Nephron progenitor cell (in vitro differentiated cells): ENCODE measurements at regions not wholly inside any gene's neighbourhood (a gene's known extent, or its start where the extent isn't known, plus 50 kb on each side); places are given as distances from the start of the nearest gene placed in this dataset.

Experiments used
- DNase-seq: peaks from one replicate; pipeline ENCODE4 v3.0.0; 2021
- H3K27ac Mint-ChIP-seq: 2 replicates; pipeline ENCODE4 v1.8.0; 2021; ENCODE audit warnings: mild to moderate bottlenecking, moderate library complexity, mixed read lengths
- H3K27me3 Mint-ChIP-seq: 2 replicates; pipeline ENCODE4 v1.8.0; 2021; ENCODE audit warnings: mild to moderate bottlenecking, low read depth, mixed read lengths; ENCODE audit not compliant: poor library complexity
- H3K36me3 Mint-ChIP-seq: 2 replicates; pipeline ENCODE4 v1.8.0; 2021; ENCODE audit warnings: low read depth, mixed read lengths
- H3K4me1 Mint-ChIP-seq: 2 replicates; pipeline ENCODE4 v1.8.0; 2021; ENCODE audit warnings: mixed read lengths
- H3K4me3 Mint-ChIP-seq: 2 replicates; pipeline ENCODE4 v1.8.0; 2021; ENCODE audit warnings: mild to moderate bottlenecking, moderate library complexity, mixed read lengths
- H3K9me3 Mint-ChIP-seq: 2 replicates; pipeline ENCODE4 v1.8.0; 2021; ENCODE audit warnings: mild to moderate bottlenecking, moderate library complexity, mixed read lengths
- TF ChIP-seq, protein P1 (sequence below): fragments of 200-600 bp; sonication (generic); IDR thresholded peaks from 2 replicates; pipeline ENCODE4 v1.5.0; 2021; ENCODE audit warnings: antibody characterized with exemption

DNA sequence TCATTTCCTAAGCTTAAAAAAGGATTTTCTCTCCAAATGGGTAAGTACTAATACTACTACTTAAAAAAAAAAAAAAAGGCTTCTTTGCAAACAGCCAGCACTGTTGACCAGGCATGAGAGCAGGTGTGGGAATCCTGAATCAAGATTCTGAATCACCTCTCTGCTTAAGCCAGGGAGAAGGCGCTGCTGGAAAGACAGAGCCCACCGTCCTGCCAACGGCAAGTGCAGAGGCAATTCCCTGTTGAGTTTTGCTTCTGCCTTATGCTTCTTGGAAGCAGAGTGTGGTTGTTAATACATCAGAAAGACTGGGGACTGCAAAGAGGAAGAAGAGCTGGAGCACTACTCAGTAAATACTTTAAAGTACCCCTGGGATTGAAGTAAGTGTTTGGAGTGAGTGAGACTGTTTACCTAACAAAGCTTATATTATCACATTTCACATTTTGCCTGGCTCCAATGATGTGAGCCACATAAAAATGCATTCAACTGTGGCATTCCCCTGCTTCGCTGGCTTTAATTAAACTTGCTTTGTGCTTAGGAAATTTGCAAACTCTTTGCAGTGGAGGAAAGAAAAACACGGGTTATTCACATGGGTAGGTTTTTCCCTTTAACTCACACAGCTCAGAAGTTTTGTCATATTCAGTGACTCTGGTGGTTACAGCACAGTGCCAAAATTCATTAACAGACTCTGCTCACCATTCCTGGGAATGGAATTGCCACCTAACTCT is 86.0 kb upstream of the KIF2B start:
- peak overlapping the region; percentile 37 for H3K4me3 Mint-ChIP-seq
- no peaks in the 10 kb centered on the region for H3K36me3 Mint-ChIP-seq
- peak; percentile 13 for DNase-seq
- peaks cover 41% of the 10 kb centered on the region for H3K4me1 Mint-ChIP-seq
- H3K27me3 Mint-ChIP-seq: no peaks in the 10 kb centered on the region
- peaks cover 5% of the 10 kb centered on the region for H3K9me3 Mint-ChIP-seq
- H3K27ac Mint-ChIP-seq: peak overlapping the region; percentile 93
- TF ChIP-seq, protein P1, sequence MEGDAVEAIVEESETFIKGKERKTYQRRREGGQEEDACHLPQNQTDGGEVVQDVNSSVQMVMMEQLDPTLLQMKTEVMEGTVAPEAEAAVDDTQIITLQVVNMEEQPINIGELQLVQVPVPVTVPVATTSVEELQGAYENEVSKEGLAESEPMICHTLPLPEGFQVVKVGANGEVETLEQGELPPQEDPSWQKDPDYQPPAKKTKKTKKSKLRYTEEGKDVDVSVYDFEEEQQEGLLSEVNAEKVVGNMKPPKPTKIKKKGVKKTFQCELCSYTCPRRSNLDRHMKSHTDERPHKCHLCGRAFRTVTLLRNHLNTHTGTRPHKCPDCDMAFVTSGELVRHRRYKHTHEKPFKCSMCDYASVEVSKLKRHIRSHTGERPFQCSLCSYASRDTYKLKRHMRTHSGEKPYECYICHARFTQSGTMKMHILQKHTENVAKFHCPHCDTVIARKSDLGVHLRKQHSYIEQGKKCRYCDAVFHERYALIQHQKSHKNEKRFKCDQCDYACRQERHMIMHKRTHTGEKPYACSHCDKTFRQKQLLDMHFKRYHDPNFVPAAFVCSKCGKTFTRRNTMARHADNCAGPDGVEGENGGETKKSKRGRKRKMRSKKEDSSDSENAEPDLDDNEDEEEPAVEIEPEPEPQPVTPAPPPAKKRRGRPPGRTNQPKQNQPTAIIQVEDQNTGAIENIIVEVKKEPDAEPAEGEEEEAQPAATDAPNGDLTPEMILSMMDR: no peak

DNA sequence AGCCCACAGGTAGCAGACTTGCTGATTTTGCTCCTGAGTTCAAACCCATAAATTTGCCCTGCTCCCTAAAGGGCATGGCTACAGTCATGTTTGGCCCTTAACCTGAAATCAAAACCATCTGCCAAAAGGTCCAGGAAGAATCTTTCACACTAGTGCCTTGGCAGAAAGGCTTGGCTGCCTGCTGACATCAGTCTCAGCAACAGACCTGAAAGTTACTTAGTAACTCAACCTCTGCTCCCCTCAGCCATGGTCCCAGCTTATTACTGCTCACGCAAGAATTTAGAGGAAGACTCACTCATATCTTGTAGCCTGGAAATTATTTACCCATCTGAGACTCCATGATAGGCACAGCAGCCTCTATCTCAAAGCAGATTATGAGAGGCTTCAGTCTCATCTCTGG is 98.0 kb upstream of the KIF2B start:
- Mint-ChIP-seq H3K27me3 (no peaks in the 10 kb centered on the region), H3K27ac (no peak overlapping the region), H3K9me3 (peaks cover 22% of the 10 kb centered on the region), H3K36me3 (no peaks in the 10 kb centered on the region), H3K4me3 (no peak overlapping the region), H3K4me1 (no peaks in the 10 kb centered on the region)
- no peak for DNase-seq
- TF ChIP-seq, protein P1: no peak

DNA sequence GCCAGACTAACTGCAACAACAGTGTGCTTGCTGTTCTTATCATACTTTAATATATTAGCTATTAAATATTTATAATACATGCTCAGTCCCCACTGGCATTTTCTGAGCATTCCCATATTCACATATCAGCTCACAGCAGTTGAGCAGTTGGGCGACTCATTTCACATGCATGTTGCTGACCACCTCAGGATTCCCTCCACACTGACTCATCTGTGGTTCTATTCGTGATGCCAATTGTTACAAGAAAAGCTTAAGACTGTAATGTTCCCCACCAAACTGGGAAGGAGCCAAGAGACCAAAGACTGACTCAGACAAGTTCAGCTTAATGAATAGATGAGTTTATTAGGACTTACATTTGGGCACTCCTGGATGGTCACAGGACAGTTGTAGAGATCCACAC is 100.3 kb upstream of the KIF2B start:
- Mint-ChIP-seq H3K4me3 (no peak overlapping the region), H3K36me3 (no peaks in the 10 kb centered on the region), H3K4me1 (no peaks in the 10 kb centered on the region), H3K27me3 (no peaks in the 10 kb centered on the region), H3K27ac (no peak overlapping the region), H3K9me3 (peaks cover 10% of the 10 kb centered on the region)
- no peak for DNase-seq
- TF ChIP-seq, protein P1: no peak

DNA sequence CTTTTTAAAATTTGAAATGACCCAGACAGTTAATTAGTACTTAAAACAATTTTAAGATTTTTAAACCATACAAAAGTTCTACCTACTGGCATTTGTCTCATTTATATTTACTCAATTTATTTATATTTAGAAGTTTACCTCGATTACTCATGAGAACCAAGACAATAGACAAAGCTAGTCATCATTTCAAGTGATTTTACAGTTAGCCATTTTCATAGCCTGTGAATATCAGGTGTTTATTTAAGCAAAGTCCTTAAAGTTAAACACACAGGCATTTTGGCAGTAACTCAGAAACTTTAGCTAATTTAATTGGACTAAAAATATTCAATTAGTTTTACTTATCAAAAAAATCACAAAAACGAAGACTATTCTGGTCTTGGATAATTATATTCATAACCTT is 101.6 kb upstream of the KIF2B start:
- no peak overlapping the region for H3K27ac Mint-ChIP-seq
- no peaks in the 10 kb centered on the region for H3K4me1 Mint-ChIP-seq
- no peak overlapping the region for H3K4me3 Mint-ChIP-seq
- H3K36me3 Mint-ChIP-seq: no peaks in the 10 kb centered on the region
- TF ChIP-seq, protein P1: no peak
- DNase-seq: no peak
- H3K9me3 Mint-ChIP-seq: peaks cover 4% of the 10 kb centered on the region
- H3K27me3 Mint-ChIP-seq: no peaks in the 10 kb centered on the region

DNA sequence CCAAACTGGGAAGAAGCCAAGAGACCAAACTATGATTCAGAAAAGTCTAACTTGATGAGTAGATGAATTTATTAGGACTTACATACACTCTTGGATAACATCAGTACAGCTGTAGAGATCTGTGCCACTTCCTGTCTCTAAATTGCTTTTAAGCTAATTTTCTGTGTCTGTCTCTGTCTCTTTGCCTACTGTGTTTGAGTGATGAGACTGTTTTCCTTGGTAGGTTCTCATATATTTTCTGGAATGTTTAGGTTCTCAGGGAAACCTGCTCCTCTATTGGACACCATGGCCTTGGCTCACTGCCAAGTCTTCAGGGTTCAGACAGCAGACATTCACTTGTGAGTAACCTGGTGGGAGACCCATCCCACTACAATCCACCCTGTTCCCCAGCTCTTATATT is 103.5 kb upstream of the KIF2B start:
- H3K9me3 Mint-ChIP-seq: peaks cover 3% of the 10 kb centered on the region

More for the DNA sequence above, 103.5 kb upstream of the KIF2B start:
- Mint-ChIP-seq H3K36me3 (no peaks in the 10 kb centered on the region), H3K4me3 (no peak overlapping the region), H3K27me3 (no peaks in the 10 kb centered on the region), H3K27ac (no peak overlapping the region), H3K4me1 (no peaks in the 10 kb centered on the region)
- DNase-seq: no peak
- TF ChIP-seq, protein P1: no peak
